IPS DF 19.7 (cell line): ENCODE measurements at regions not wholly inside any gene's neighbourhood (a gene's known extent, or its start where the extent isn't known, plus 50 kb on each side); places are given as distances from the start of the nearest gene placed in this dataset.

Source experiments
- DNase-seq: peaks from one replicate; pipeline ENCODE4 v3.0.0-alpha.2; 2013; ENCODE audit warnings: low read depth, low spot score

DNA sequence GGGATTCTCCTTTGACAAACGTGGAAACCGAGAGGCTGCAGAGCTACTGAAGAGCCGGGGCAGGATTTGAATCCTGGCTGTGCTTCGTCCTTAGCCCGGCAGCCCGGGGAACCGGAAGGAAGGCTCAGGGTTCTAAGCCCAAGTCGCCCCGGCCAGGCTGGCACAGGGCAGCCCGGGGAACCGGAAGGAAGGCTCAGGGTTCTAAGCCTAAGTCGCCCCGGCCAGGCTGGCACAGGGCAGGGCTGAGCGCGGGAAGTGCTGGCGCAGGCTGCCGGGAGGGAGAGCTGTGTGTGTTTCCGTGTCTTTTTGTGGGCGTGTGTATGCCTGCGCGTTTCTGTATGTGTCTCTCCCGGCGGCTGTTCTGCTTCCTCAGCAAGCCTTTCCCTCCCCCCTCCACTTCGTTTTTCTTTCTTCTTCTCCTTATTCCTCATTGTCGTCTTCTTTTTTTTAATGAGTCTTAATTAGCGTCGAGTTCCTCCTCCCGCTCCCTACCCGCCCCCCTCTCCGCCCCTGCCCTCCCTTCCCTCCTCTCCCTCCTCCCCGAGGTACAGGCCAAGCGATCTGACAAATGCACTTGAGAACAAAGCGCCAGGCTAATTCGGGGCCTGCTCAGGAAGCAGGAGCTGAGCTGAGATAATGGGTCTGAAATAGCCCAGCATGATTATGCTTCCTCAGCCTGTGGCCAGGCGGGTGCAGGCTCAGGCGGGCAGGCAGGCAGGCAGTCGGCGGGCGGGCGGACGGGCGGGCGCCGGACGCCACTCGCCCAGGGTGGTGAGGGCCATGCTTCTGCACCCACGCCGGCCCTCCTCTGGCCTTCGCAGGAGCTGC lies 65.9 kb downstream of the EFNB1 start:
- no peak for DNase-seq

DNA sequence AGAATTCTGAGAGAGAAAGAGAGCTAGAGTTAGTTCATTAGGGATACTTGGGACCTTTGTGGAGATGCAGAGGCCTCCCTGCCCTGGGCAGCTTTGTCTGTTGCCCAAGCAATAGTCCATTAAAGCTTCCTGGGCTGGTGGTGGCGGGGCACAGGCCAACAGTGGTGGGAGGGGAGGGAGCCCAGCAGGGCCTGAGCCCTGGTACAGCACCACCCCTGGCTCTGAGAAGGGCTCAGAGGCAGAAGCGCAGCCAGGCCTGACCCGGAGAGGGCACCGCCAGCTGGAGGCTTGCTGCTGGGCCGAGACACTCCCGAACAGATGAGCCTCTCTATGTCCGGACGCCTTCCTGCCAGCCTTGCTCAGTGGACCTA lies 65.3 kb downstream of the EFNB1 start:
- no peak for DNase-seq

DNA sequence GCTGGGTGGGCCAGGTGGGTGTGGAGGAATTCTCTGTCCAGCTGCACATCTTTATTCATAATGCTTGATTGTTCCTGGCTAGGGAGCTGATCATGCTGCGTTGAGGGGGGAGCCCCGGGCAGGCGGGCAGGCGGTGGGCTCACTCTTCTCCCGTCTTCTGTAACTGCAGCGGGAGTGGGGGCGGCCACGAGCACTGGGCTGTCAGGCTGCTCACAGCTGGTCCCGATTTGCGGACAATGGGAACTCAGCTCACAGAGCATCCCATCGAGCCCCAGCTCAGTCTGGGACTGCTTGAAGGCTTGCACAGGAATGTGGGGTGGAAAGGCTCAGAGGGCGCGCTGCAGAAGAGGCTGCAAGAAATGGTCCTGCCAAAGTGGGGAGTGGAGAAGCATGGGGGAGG lies 63.8 kb downstream of the EFNB1 start:
- no peak for DNase-seq

DNA sequence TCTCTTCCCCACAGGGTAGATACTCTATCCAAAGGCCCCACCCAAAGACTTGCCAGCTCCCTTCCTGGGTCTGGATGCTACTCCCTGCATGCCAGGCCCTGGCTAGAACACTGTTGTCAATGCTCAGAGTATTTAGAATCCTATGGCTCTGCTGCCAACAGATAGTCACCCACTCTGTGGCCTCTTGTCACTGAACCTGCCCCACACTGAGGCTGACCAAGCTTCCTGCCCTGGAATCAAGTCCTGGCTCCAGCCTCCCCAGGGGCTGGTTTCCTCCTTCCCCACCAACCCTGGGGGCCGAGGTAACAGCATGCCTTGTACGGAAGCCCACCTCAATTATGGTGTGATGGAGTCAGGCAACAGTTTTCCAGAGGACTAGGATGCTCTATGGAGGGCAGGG lies 63.3 kb downstream of the EFNB1 start:
- no peak for DNase-seq
